D721Med (cell line): ENCODE measurements at regions not wholly inside any gene's neighbourhood (a gene's known extent, or its start where the extent isn't known, plus 50 kb on each side); places are given as distances from the start of the nearest gene placed in this dataset.
A peak's percentile ranks its signal among the peaks of the same experiment; 100 is the strongest.

Experiments used
- DNase-seq: peaks from one replicate; pipeline ENCODE4 v3.0.0; 2011; ENCODE audit warnings: low spot score; ENCODE audit not compliant: insufficient read length
- FAIRE-seq: peaks from 2 replicates; lab custom pipeline; 2011; peaks lifted over from hg19 to GRCh38; lab: Jason Lieb, UNC
- CTCF ChIP-seq: IDR thresholded peaks from 2 replicates; pipeline ENCODE4 v1.5.1; 2012; ENCODE audit warnings: mild to moderate bottlenecking, control low read depth; ENCODE audit not compliant: insufficient read depth; ENCODE audit errors: missing control alignments

- DNase-seq, result no peak
- no peak for TF ChIP-seq CTCF
- no peak for FAIRE-seq
Measured at GRCh38 chr9:90268613-90269012, 374.0 kb downstream of the DIRAS2 start.

GRCh38 chr9:90271707-90272106, 370.9 kb downstream of the DIRAS2 start:
- no peak for DNase-seq
- FAIRE-seq, result no peak
- TF ChIP-seq CTCF, result no peak

- TF ChIP-seq CTCF, result no peak
- no peak for DNase-seq
- FAIRE-seq, result no peak
Measured at GRCh38 chr9:90274725-90275124, 367.9 kb downstream of the DIRAS2 start.

GRCh38 chr9:90285946-90286345, 356.7 kb downstream of the DIRAS2 start:
- no peak for TF ChIP-seq CTCF
- no peak for FAIRE-seq
- no peak for DNase-seq

GRCh38 chr9:90287567-90288274, 354.9 kb downstream of the DIRAS2 start:
- DNase-seq, result no peak
- FAIRE-seq, result no peak
- no peak for TF ChIP-seq CTCF

GRCh38 chr9:90288275-90288639, 354.4 kb downstream of the DIRAS2 start:
- FAIRE-seq (peak; percentile 55), DNase-seq (no peak)
- no peak for TF ChIP-seq CTCF

- FAIRE-seq (no peak), DNase-seq (no peak)
Measured at GRCh38 chr9:90290716-90291485, 351.7 kb downstream of the DIRAS2 start.

More at GRCh38 chr9:90290716-90291485, 351.7 kb downstream of the DIRAS2 start:
- TF ChIP-seq CTCF, result no peak
